PFSK-1 (cell line): ENCODE measurements at regions not wholly inside any gene's neighbourhood (a gene's known extent, or its start where the extent isn't known, plus 50 kb on each side); places are given as distances from the start of the nearest gene placed in this dataset.

Source experiments
- FOXP2 ChIP-seq: optimal IDR thresholded peaks from 2 replicates; pipeline ENCODE3; 2011; ENCODE audit warnings: borderline replicate concordance, control low read depth, inconsistent platforms; ENCODE audit not compliant: insufficient read depth; ENCODE audit errors: extremely low read length, extremely low read depth
- POLR2AphosphoS5 ChIP-seq: IDR thresholded peaks from 2 replicates; pipeline ENCODE4 v1.6.1; 2012; ENCODE audit warnings: low read depth, mild to moderate bottlenecking, control low read depth, low read length, moderate library complexity
- REST ChIP-seq, 2 experiments: IDR thresholded peaks; 2 replicates each; pipeline versions ENCODE4 v1.6.1 to v1.8.0; 2011 to 2012; ENCODE audit warnings: low read depth in 2 of 2, low read length in 2 of 2, control low read depth in 1 of 2, inconsistent platforms in 1 of 2, mild to moderate bottlenecking in 1 of 2, moderate library complexity in 1 of 2; ENCODE audit not compliant: insufficient read depth in 1 of 2
- SIN3A ChIP-seq: IDR thresholded peaks from 2 replicates; pipeline ENCODE4 v1.6.1; 2012; ENCODE audit warnings: mild to moderate bottlenecking, low read length, moderate library complexity, borderline replicate concordance; ENCODE audit not compliant: insufficient read depth
- TAF1 ChIP-seq: IDR thresholded peaks from 2 replicates; pipeline ENCODE4 v1.6.1; 2012; ENCODE audit warnings: low read length, control low read depth, borderline replicate concordance; ENCODE audit not compliant: insufficient read depth

GRCh38 chr10:6920072-6921019 lies 340.3 kb upstream of the PRKCQ start:
- no peak for TF ChIP-seq REST (IDR thresholded peaks at IDR 0.05; ENCODE audit: insufficient read depth in 1 of 2, low read depth in 2 of 2, low read length in 2 of 2)
- no peak for TF ChIP-seq SIN3A
- TF ChIP-seq TAF1: no peak
- no peak for TF ChIP-seq FOXP2
- no peak for TF ChIP-seq POLR2AphosphoS5

GRCh38 chr10:6919077-6919476 lies 339.0 kb upstream of the PRKCQ start:
- TF ChIP-seq FOXP2 (no peak), TAF1 (no peak)

GRCh38 chr10:6918305-6918704 lies 338.2 kb upstream of the PRKCQ start:
- TF ChIP-seq REST (IDR thresholded peaks at IDR 0.05; ENCODE audit: insufficient read depth in 1 of 2, low read depth in 2 of 2, low read length in 2 of 2) (no peak), TAF1 (no peak), SIN3A (no peak), FOXP2 (no peak), POLR2AphosphoS5 (no peak)

- TF ChIP-seq FOXP2 (no peak), SIN3A (no peak), REST (IDR thresholded peaks at IDR 0.05; ENCODE audit: insufficient read depth in 1 of 2, low read depth in 2 of 2, low read length in 2 of 2) (no peak), TAF1 (no peak), POLR2AphosphoS5 (no peak)
These were observed 337.0 kb upstream of the PRKCQ start for GRCh38 chr10:6917125-6917524.

- no peak for TF ChIP-seq TAF1
- TF ChIP-seq POLR2AphosphoS5: no peak
- TF ChIP-seq SIN3A: no peak
- no peak for TF ChIP-seq FOXP2
- no peak for TF ChIP-seq REST (IDR thresholded peaks at IDR 0.05; ENCODE audit: insufficient read depth in 1 of 2, low read depth in 2 of 2, low read length in 2 of 2)
These were observed 336.5 kb upstream of the PRKCQ start for GRCh38 chr10:6916601-6917000.
